ENCODE measurements at regions not wholly inside any gene's neighbourhood (a gene's known extent, or its start where the extent isn't known, plus 50 kb on each side); places are given as distances from the start of the nearest gene placed in this dataset.

DNA sequence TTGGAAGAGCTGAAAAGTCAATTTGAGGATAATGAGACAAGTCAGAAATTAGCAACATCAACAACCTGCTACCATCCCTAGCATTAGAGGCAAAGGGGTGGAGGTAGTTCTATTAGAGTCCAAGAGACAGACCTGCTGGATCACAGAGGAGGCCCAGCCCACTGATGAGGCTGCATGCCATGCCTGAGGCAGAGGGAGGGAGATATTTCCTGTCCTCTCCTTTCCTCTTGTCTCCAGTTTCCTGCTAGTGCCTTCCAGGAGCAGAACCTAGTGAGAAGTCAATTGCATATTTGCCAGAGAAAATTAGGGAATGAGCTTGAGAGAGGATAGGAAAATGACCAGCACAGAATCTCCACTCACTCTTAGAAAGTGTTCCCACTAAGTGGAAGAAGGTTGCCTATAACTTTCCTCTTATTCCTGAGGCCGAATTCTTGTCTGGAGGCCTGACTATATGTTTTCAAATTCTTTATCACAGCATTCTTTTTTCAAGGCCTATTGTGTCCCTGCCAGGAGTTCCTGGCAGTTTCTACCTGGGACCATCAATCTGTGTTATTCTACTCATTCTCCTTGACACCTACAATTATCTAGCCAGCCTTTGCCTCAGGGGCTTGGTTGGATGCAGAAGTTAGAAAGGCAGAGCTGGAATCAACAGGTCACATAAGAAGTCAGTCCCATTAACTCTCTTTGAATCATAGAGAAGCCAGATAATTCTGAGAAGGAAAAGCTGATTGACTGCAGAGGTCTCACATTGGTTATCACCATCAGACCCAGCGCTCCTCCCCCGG lies 121.9 kb downstream of the EMP1 start:
- H3K9me3 Mint-ChIP-seq, result peaks cover 6% of the 10 kb centered on the region
- no peaks in the 10 kb centered on the region for H3K36me3 Mint-ChIP-seq (ENCODE audit: low read depth)
- no peak overlapping the region for H3K27ac Mint-ChIP-seq
- intact Hi-C loops (cut with micrococcal nuclease), result no loop called here
- H3K4me3 Mint-ChIP-seq, result no peak overlapping the region
- no peaks in the 10 kb centered on the region for H3K4me1 Mint-ChIP-seq (ENCODE audit: low read depth)
- H3K27me3 Mint-ChIP-seq, result peaks cover 5% of the 10 kb centered on the region

DNA sequence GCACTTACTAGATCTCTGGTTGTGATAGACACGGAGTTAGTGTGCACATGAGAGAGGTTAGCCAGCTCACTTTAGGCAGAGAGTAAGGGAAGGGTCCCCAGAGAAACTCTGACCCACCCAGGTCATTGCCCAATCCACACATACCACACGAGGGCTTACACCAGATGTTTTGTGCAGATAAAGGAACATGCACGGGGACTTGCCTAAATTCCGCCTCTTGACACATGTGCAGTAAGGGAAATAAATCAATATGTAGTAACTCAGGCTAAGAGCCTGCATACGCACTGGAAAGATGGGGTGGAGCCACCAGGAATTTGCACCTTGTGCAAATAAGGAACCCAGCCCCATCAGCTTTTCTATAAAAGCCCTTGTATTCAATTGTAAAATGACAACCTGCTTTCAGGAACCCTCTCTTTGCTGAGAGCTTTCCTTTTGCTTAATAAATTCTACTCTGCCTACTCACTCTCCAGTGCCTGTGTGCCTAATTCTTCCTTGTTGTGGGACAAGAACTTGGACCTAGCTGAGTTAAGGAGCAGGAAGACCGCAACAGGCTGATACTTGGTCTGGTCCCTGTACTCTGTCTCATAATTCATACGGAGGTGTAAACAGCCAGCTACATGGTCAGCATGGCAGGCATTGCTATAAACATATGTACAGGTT lies 120.2 kb downstream of the EMP1 start:
- Mint-ChIP-seq H3K27me3 (peaks cover 3% of the 10 kb centered on the region), H3K36me3 (ENCODE audit: low read depth) (no peaks in the 10 kb centered on the region), H3K9me3 (peaks cover 6% of the 10 kb centered on the region), H3K27ac (no peak overlapping the region), H3K4me3 (no peak overlapping the region), H3K4me1 (ENCODE audit: low read depth) (no peaks in the 10 kb centered on the region)
- intact Hi-C loops (cut with micrococcal nuclease), result no loop called here

GRCh38 chr12:13313886-13314285 lies 117.4 kb downstream of the EMP1 start:
- Mint-ChIP-seq H3K4me1 (ENCODE audit: low read depth) (no peaks in the 10 kb centered on the region), H3K4me3 (no peak overlapping the region), H3K27me3 (peaks cover 2% of the 10 kb centered on the region), H3K9me3 (peaks cover 6% of the 10 kb centered on the region), H3K36me3 (ENCODE audit: low read depth) (no peaks in the 10 kb centered on the region), H3K27ac (no peak overlapping the region)
- intact Hi-C loops (cut with micrococcal nuclease), result no loop called here

GRCh38 chr12:13311551-13311950 lies 115.0 kb downstream of the EMP1 start:
- no peak overlapping the region for H3K4me3 Mint-ChIP-seq
- peaks cover 2% of the 10 kb centered on the region for H3K27me3 Mint-ChIP-seq
- intact Hi-C loops (cut with micrococcal nuclease), result no loop called here
- H3K27ac Mint-ChIP-seq, result no peak overlapping the region
- H3K36me3 Mint-ChIP-seq (ENCODE audit: low read depth), result no peaks in the 10 kb centered on the region
- H3K4me1 Mint-ChIP-seq (ENCODE audit: low read depth), result no peaks in the 10 kb centered on the region
- H3K9me3 Mint-ChIP-seq, result peaks cover under 1% of the 10 kb centered on the region

DNA sequence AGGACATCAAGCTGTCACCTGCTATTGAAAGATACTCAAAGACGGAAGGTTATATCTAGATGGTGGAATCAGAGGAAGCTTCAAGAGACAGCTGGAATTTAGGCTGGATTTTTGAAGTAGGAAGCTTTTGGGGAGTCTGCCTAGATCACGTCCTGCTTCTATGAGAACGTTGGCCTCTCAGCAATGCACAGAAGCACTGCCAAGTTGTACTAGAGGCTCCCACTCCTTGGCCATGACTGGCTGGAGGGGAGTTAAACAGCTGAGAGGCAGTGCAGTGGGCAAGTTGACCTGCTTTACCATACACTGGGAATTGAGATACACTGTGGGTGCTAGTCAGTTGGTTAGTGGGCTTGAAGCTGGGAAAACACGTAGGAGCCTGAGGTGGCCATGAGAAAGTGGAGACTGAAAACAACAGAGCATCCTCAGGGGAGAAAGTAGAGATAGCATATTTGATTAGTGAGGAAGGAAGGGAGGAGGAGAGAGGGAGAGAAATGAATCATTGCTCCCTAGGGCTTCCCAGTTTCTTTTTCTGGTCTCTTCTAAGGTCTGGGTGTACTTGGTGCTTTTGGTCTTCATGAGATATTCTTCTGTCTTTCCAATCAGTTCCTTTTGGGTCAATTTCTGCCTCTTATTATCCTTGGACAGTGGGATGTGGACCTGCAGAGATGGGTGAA lies 110.8 kb downstream of the EMP1 start:
- Mint-ChIP-seq H3K27ac (no peak overlapping the region), H3K9me3 (no peaks in the 10 kb centered on the region), H3K36me3 (ENCODE audit: low read depth) (no peaks in the 10 kb centered on the region), H3K4me1 (ENCODE audit: low read depth) (no peaks in the 10 kb centered on the region), H3K27me3 (peaks cover 6% of the 10 kb centered on the region), H3K4me3 (no peak overlapping the region)
- intact Hi-C loops (cut with micrococcal nuclease), result no loop called here

GRCh38 chr12:13304924-13305323 lies 108.4 kb downstream of the EMP1 start:
- intact Hi-C loops (cut with micrococcal nuclease), result no loop called here
- no peaks in the 10 kb centered on the region for H3K4me1 Mint-ChIP-seq (ENCODE audit: low read depth)
- no peak overlapping the region for H3K27ac Mint-ChIP-seq
- H3K4me3 Mint-ChIP-seq, result no peak overlapping the region
- peaks cover 5% of the 10 kb centered on the region for H3K27me3 Mint-ChIP-seq
- H3K9me3 Mint-ChIP-seq, result no peaks in the 10 kb centered on the region
- no peaks in the 10 kb centered on the region for H3K36me3 Mint-ChIP-seq (ENCODE audit: low read depth)

GRCh38 chr12:13299457-13299856 lies 102.9 kb downstream of the EMP1 start:
- intact Hi-C loops (cut with micrococcal nuclease), result no loop called here
- H3K9me3 Mint-ChIP-seq, result no peaks in the 10 kb centered on the region
- H3K27ac Mint-ChIP-seq, result no peak overlapping the region
- peaks cover 5% of the 10 kb centered on the region for H3K27me3 Mint-ChIP-seq
- H3K36me3 Mint-ChIP-seq (ENCODE audit: low read depth), result no peaks in the 10 kb centered on the region
- no peaks in the 10 kb centered on the region for H3K4me1 Mint-ChIP-seq (ENCODE audit: low read depth)
- no peak overlapping the region for H3K4me3 Mint-ChIP-seq

DNA sequence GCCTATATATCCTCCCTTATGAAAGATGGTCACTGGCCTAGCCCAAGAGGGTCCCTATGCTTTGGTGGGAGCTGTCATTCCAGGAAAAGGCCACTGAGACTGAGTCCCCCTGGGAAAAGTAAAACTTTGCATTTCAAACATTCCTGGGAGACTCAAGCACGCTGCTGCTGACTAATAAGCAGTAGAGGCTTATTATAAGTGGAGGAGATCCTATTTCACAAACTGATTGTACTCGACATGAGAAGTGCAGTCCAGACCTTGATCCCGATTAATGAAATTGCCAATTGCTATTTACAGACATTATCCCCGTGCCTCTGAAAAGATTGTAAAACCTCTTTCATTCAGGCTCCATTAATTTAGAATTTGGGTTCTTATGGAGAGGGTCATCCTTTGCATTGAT lies 96.6 kb downstream of the EMP1 start:
- Mint-ChIP-seq H3K9me3 (no peaks in the 10 kb centered on the region), H3K4me3 (no peak overlapping the region), H3K36me3 (ENCODE audit: low read depth) (no peaks in the 10 kb centered on the region), H3K4me1 (ENCODE audit: low read depth) (no peaks in the 10 kb centered on the region), H3K27me3 (no peaks in the 10 kb centered on the region), H3K27ac (no peak overlapping the region)
- intact Hi-C loops (cut with micrococcal nuclease), result no loop called here

- Mint-ChIP-seq H3K36me3 (ENCODE audit: low read depth) (no peaks in the 10 kb centered on the region), H3K9me3 (no peaks in the 10 kb centered on the region), H3K4me3 (no peak overlapping the region), H3K27me3 (no peaks in the 10 kb centered on the region), H3K27ac (no peak overlapping the region), H3K4me1 (ENCODE audit: low read depth) (no peaks in the 10 kb centered on the region)
- intact Hi-C loops (cut with micrococcal nuclease), result no loop called here
Observed at GRCh38 chr12:13289653-13290289, 93.2 kb downstream of the EMP1 start.

GRCh38 chr12:13288937-13289652 lies 92.6 kb downstream of the EMP1 start:
- Mint-ChIP-seq H3K27ac (no peak overlapping the region), H3K36me3 (ENCODE audit: low read depth) (no peaks in the 10 kb centered on the region), H3K4me1 (ENCODE audit: low read depth) (no peaks in the 10 kb centered on the region), H3K9me3 (no peaks in the 10 kb centered on the region), H3K27me3 (no peaks in the 10 kb centered on the region), H3K4me3 (no peak overlapping the region)
- intact Hi-C loops (cut with micrococcal nuclease), result no loop called here

DNA sequence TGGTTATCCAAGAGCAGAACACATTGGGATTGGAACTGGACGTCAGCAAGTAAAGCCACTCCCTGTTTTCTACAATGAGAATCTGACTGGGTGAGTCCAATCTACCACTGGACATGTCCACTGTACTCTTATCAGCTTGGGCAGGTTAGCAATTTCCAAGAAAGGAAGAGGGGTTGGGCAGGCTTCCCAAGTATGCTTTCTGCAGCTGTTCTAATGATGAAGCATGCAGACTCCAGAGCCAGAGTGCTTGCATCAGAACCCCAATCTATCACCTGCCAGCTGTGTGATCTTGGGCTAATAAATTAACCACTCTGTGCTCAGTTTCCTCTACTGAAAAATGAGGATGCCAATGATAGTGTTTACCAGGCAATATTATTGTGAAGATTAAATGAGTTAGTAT lies 92.0 kb downstream of the EMP1 start:
- H3K4me1 Mint-ChIP-seq (ENCODE audit: low read depth), result no peaks in the 10 kb centered on the region
- no peaks in the 10 kb centered on the region for H3K9me3 Mint-ChIP-seq
- H3K4me3 Mint-ChIP-seq, result no peak overlapping the region
- no peaks in the 10 kb centered on the region for H3K36me3 Mint-ChIP-seq (ENCODE audit: low read depth)
- no peaks in the 10 kb centered on the region for H3K27me3 Mint-ChIP-seq
- H3K27ac Mint-ChIP-seq, result no peak overlapping the region
- intact Hi-C loops (cut with micrococcal nuclease), result no loop called here

GRCh38 chr12:13283867-13284266 lies 87.3 kb downstream of the EMP1 start:
- no peaks in the 10 kb centered on the region for H3K9me3 Mint-ChIP-seq
- H3K4me3 Mint-ChIP-seq, result no peak overlapping the region
- no peaks in the 10 kb centered on the region for H3K36me3 Mint-ChIP-seq (ENCODE audit: low read depth)
- H3K27ac Mint-ChIP-seq, result no peak overlapping the region
- H3K4me1 Mint-ChIP-seq (ENCODE audit: low read depth), result no peaks in the 10 kb centered on the region
- intact Hi-C loops (cut with micrococcal nuclease), result no loop called here
- H3K27me3 Mint-ChIP-seq, result no peaks in the 10 kb centered on the region

DNA sequence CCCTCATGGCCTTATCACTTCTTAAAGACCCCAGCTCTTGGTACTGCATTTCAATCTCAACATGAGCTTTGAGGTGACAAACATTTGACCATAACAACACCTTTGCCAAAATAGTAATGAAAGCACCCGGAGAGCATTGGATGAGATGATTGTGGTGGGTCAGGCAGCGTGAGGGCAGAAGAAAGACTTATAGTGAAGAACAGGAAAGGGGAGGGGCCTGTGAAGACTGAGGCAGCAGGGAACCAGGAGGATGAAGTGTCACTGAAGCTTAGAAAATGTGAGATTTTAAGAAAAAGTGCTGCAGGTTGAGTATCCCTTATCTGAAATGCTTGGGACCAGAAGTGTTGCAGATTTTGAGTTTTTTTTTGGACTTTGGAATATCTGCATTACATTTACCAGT lies 86.3 kb downstream of the EMP1 start:
- intact Hi-C loops (cut with micrococcal nuclease), result no loop called here
- no peak overlapping the region for H3K27ac Mint-ChIP-seq
- H3K4me1 Mint-ChIP-seq (ENCODE audit: low read depth), result peaks cover 5% of the 10 kb centered on the region
- peaks cover 4% of the 10 kb centered on the region for H3K27me3 Mint-ChIP-seq
- no peaks in the 10 kb centered on the region for H3K9me3 Mint-ChIP-seq
- H3K36me3 Mint-ChIP-seq (ENCODE audit: low read depth), result no peaks in the 10 kb centered on the region
- no peak overlapping the region for H3K4me3 Mint-ChIP-seq
